Adrenal gland (tissue), 9 donors: ENCODE measurements at regions not wholly inside any gene's neighbourhood (a gene's known extent, or its start where the extent isn't known, plus 50 kb on each side); places are given as distances from the start of the nearest gene placed in this dataset.

Source experiments
- DNase-seq, 7 donors: peaks; one replicate each; pipeline ENCODE4 v3.0.0-alpha.2; 2019 to 2020
- H3K27ac ChIP-seq, 5 donors: fragments of 200-600 bp; sonication (generic) in 4 of 5; 1 replicate in 3 of 5; 2 replicates in 2 of 5; pipeline versions ENCODE4 v1.5.1 to v1.8.0; 2016 to 2020; ENCODE audit warnings: mild to moderate bottlenecking in 1 of 5
- H3K27me3 ChIP-seq: fragments of 200-600 bp; 2 replicates; pipeline ENCODE4 v1.8.0; 2021
- H3K36me3 ChIP-seq, 2 donors: fragments of 200-600 bp; replicated peaks in 1 of 2; 1 replicate in 1 of 2; 2 replicates in 1 of 2; pipeline versions ENCODE4 v1.5.1 to v1.8.0; 2018 to 2022
- H3K4me1 ChIP-seq, 2 donors: fragments of 200-600 bp; replicated peaks in 1 of 2; 1 replicate in 1 of 2; 2 replicates in 1 of 2; pipeline versions ENCODE4 v1.5.1 to v1.8.0; 2018 to 2021
- H3K4me3 ChIP-seq, 4 donors: fragments of 200-600 bp; sonication (generic) in 3 of 4; one replicate each; pipeline ENCODE4 v1.5.1; 2016 to 2018
- H3K9me3 ChIP-seq, 3 donors: fragments of 200-600 bp; sonication (generic) in 1 of 3; replicated peaks in 1 of 3; 1 replicate in 2 of 3; 2 replicates in 1 of 3; pipeline versions ENCODE4 v1.5.1 to v1.8.0; 2016 to 2021
- CTCF ChIP-seq, 6 experiments: fragments of 450-650 bp in 4 of 6; fragments of 200-600 bp in 2 of 6; sonication (generic) in 1 of 6; IDR thresholded peaks; 1 replicate in 5 of 6; 2 replicates in 1 of 6; pipeline versions ENCODE4 v1.5.1 to v1.8.0; 2016 to 2021; ENCODE audit warnings: antibody characterized with exemption in 6 of 6, mild to moderate bottlenecking in 2 of 6, moderate library complexity in 1 of 6
- POLR2A ChIP-seq, 2 donors: fragments of 450-650 bp; IDR thresholded peaks; one replicate each; pipeline ENCODE4 v1.6.1; 2017; ENCODE audit warnings: antibody characterized with exemption in 2 of 2, mild to moderate bottlenecking in 2 of 2, moderate library complexity in 1 of 2
- WGBS, 4 donors: extraction: QIAGEN DNeasy Blood & Tissue Kit in 2 of 4; methylation state at CpG; one replicate each; pipeline versions ENCODE4 v1.1.5 to v1.1.7; 2013 to 2017; 5-methylcytosine and 5-hydroxymethylcytosine counted together
- intact Hi-C, 2 donors: fragments of 100-400 bp; cut with DNase I; formaldehyde crosslinking; loops; one replicate each; pipeline versions ENCODE4 v1.14.1 to v1.15.0; 2022 to 2023
- donor health status: healthy with polysubstance abuse.
- donor health status: Bipolar disorder and iron deficiency.
- donor health status: DM: yes; HTN: yes; CAD: no.
- donor health status: DM: no; HTN: no; CAD: no.
- donor health status: DM: no; HTN: no; CAD: no.

GRCh38 chr17:83176623-83177583 is 97.5 kb downstream of the METRNL start:
- DNase-seq: peak in 2 of 7 donors; percentile 10 to 12
- H3K4me3 ChIP-seq: no peak overlapping the region
- H3K36me3 ChIP-seq: no peaks in the 10 kb centered on the region
- WGBS, 4 donors: 83 to 95% (median 93%) methylated on average over 14 to 22 of the region's 22 CpGs
- H3K4me1 ChIP-seq: no peaks in the 10 kb centered on the region
- intact Hi-C loops: no loop called here
- H3K27ac ChIP-seq: no peak overlapping the region
- no peaks in the 10 kb centered on the region for H3K9me3 ChIP-seq
- TF ChIP-seq CTCF (IDR thresholded peaks at IDR 0.05) (no peak), POLR2A (IDR thresholded peaks at IDR 0.05) (no peak)
- no peaks in the 10 kb centered on the region for H3K27me3 ChIP-seq

GRCh38 chr17:83177611-83178532 is 98.5 kb downstream of the METRNL start:
- Histone ChIP-seq H3K9me3 (no peaks in the 10 kb centered on the region), H3K27ac (no peak overlapping the region), H3K27me3 (no peaks in the 10 kb centered on the region), H3K4me3 (no peak overlapping the region), H3K4me1 (no peaks in the 10 kb centered on the region), H3K36me3 (no peaks in the 10 kb centered on the region)
- DNase-seq: peak in 3 of 7 donors; percentile 13 to 43 (median 16)
- WGBS, 4 donors: 84 to 94% (median 91%) methylated on average over 10 to 32 of the region's 32 CpGs
- intact Hi-C loops: no loop called here
- no peak for TF ChIP-seq CTCF (IDR thresholded peaks at IDR 0.05)
- no peak for TF ChIP-seq POLR2A (IDR thresholded peaks at IDR 0.05)

GRCh38 chr17:83178533-83179304 is 99.3 kb downstream of the METRNL start:
- Histone ChIP-seq H3K27ac (no peak overlapping the region), H3K36me3 (no peaks in the 10 kb centered on the region), H3K4me3 (no peak overlapping the region), H3K4me1 (no peaks in the 10 kb centered on the region), H3K27me3 (no peaks in the 10 kb centered on the region), H3K9me3 (no peaks in the 10 kb centered on the region)
- DNase-seq: peak in 3 of 7 donors; percentile 10 to 38 (median 10)
- 78 to 92% (median 87%) methylated on average over 14 to 29 of the region's 29 CpGs for WGBS, 4 donors
- intact Hi-C loops: no loop called here
- TF ChIP-seq POLR2A (IDR thresholded peaks at IDR 0.05) (no peak), CTCF (IDR thresholded peaks at IDR 0.05) (no peak)
